Activated CD4-positive, alpha-beta T cell treated with anti-CD3 and anti-CD28 coated beads, Interleukin-2, amount 10 ng/mL, durations not matched to agents 24 days and 14 days (primary cell): ENCODE measurements at regions not wholly inside any gene's neighbourhood (a gene's known extent, or its start where the extent isn't known, plus 50 kb on each side); places are given as distances from the start of the nearest gene placed in this dataset.

ENCODE experiments used
- DNase-seq: peaks from one replicate; pipeline ENCODE4 v3.0.0; 2022
- H3K27ac Mint-ChIP-seq: one replicate; pipeline ENCODE4 v1.8.0; 2022; ENCODE audit warnings: mild to moderate bottlenecking, mixed read lengths
- H3K27me3 Mint-ChIP-seq: one replicate; pipeline ENCODE4 v1.8.0; 2022; ENCODE audit warnings: mixed read lengths
- H3K36me3 Mint-ChIP-seq: one replicate; pipeline ENCODE4 v1.8.0; 2022; ENCODE audit warnings: low read depth, mild to moderate bottlenecking, mixed read lengths
- H3K4me1 Mint-ChIP-seq: one replicate; pipeline ENCODE4 v1.8.0; 2021; ENCODE audit warnings: mixed read lengths
- H3K4me3 Mint-ChIP-seq: one replicate; pipeline ENCODE4 v1.8.0; 2022; ENCODE audit warnings: mild to moderate bottlenecking, moderate library complexity, mixed read lengths
- H3K9me3 Mint-ChIP-seq: one replicate; pipeline ENCODE4 v1.8.0; 2021; ENCODE audit warnings: mixed read lengths
- intact Hi-C: fragments of 100-400 bp; cut with micrococcal nuclease; formaldehyde crosslinking; loops from one replicate; pipeline ENCODE4 v1.15.1; 2023

- intact Hi-C loops = no loop called here
- H3K27me3 Mint-ChIP-seq = no peaks in the 10 kb centered on the region
- H3K36me3 Mint-ChIP-seq = no peaks in the 10 kb centered on the region
- no peak for DNase-seq
- peaks cover 18% of the 10 kb centered on the region for H3K9me3 Mint-ChIP-seq
- H3K4me1 Mint-ChIP-seq = no peaks in the 10 kb centered on the region
- H3K27ac Mint-ChIP-seq = no peak overlapping the region
- no peak overlapping the region for H3K4me3 Mint-ChIP-seq
These were observed 804.4 kb upstream of the RBFOX1 start for GRCh38 chr16:6528217-6528616.

GRCh38 chr16:6527646-6528045 lies 805.0 kb upstream of the RBFOX1 start:
- Mint-ChIP-seq H3K27ac (no peak overlapping the region), H3K4me3 (no peak overlapping the region), H3K27me3 (no peaks in the 10 kb centered on the region), H3K36me3 (no peaks in the 10 kb centered on the region), H3K9me3 (peaks cover 15% of the 10 kb centered on the region), H3K4me1 (no peaks in the 10 kb centered on the region)
- no peak for DNase-seq
- intact Hi-C loops = no loop called here

DNA sequence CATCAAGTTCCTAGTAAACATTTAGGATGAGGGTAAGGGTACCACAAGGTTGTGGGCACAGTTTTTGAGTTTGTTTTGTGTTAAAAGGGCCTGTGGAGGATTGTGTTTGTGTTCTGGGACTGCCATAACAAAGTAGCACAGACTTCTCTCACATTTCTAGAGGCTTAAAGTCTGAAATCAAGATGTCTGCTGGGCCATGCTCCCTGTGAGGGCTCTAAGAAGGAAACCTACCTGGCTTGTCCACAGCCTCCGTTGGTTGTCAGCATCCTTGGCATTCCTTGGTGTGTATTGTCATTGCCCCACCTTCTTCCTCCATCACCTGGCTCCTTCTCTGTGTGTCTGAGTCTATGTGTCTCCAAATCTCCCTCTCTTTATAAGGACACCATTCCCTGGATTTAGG lies 808.1 kb upstream of the RBFOX1 start:
- Mint-ChIP-seq H3K36me3 (no peaks in the 10 kb centered on the region), H3K9me3 (peaks cover 10% of the 10 kb centered on the region), H3K4me3 (no peak overlapping the region), H3K27ac (no peak overlapping the region), H3K27me3 (no peaks in the 10 kb centered on the region), H3K4me1 (no peaks in the 10 kb centered on the region)
- DNase-seq = no peak
- intact Hi-C loops = no loop called here

- H3K27me3 Mint-ChIP-seq = no peaks in the 10 kb centered on the region
- no peaks in the 10 kb centered on the region for H3K4me1 Mint-ChIP-seq
- intact Hi-C loops = no loop called here
- no peak overlapping the region for H3K4me3 Mint-ChIP-seq
- H3K36me3 Mint-ChIP-seq = no peaks in the 10 kb centered on the region
- DNase-seq = no peak
- H3K27ac Mint-ChIP-seq = no peak overlapping the region
- peaks cover 12% of the 10 kb centered on the region for H3K9me3 Mint-ChIP-seq
These were observed 815.5 kb upstream of the RBFOX1 start for GRCh38 chr16:6517020-6517720.

- no peak overlapping the region for H3K27ac Mint-ChIP-seq
- H3K27me3 Mint-ChIP-seq = no peaks in the 10 kb centered on the region
- H3K4me3 Mint-ChIP-seq = no peak overlapping the region
- no peaks in the 10 kb centered on the region for H3K4me1 Mint-ChIP-seq
- no peaks in the 10 kb centered on the region for H3K36me3 Mint-ChIP-seq
- intact Hi-C loops = no loop called here
- DNase-seq = no peak
- peaks cover 1% of the 10 kb centered on the region for H3K9me3 Mint-ChIP-seq
These were observed 820.1 kb upstream of the RBFOX1 start for GRCh38 chr16:6512512-6512911.

- Mint-ChIP-seq H3K4me3 (no peak overlapping the region), H3K27me3 (no peaks in the 10 kb centered on the region), H3K36me3 (no peaks in the 10 kb centered on the region), H3K4me1 (no peaks in the 10 kb centered on the region), H3K9me3 (peaks cover 13% of the 10 kb centered on the region), H3K27ac (no peak overlapping the region)
- intact Hi-C loops = no loop called here
- no peak for DNase-seq
These were observed 822.4 kb upstream of the RBFOX1 start for GRCh38 chr16:6510261-6510660.

DNA sequence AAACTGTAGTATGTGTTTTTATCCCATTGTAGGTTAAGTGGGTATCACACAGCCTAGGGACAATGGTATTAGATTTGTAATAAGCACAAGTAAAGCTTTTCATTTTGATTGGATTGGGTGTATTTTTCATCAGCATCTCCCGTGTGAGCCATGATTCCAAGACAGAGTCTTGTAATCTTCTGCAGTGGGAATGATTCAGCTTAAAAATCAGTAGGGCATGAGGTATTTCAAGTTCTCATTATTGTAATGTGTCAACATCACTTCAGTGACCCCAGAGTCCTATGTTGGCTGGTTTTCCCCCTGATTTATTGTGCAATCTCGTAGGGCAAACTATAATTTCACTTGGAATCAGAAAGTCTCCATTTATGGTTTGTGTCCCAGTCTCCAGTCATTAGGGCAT lies 833.2 kb upstream of the RBFOX1 start:
- H3K9me3 Mint-ChIP-seq = peaks cover 14% of the 10 kb centered on the region
- H3K27me3 Mint-ChIP-seq = no peaks in the 10 kb centered on the region
- H3K4me1 Mint-ChIP-seq = no peaks in the 10 kb centered on the region
- H3K36me3 Mint-ChIP-seq = no peaks in the 10 kb centered on the region
- no peak overlapping the region for H3K4me3 Mint-ChIP-seq
- DNase-seq = no peak
- no peak overlapping the region for H3K27ac Mint-ChIP-seq
- intact Hi-C loops = no loop called here

DNA sequence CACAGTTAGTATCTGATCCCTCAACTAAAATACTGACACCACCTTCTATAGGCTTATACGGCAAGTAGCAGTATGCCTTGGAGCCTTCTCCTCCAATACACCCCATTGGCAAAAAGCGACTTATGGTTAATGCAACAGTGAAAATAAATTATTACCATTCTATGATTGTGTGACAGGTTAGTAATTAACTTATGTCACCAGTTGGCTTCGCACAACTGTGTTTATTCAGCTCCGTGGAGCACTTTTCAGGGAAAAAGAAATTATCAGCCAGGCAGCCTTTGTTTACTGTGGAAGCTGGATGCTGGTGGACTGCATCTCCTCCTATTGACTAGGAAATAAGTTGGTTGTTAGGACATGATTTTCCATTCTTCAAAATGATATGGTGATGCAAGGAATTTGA lies 833.8 kb upstream of the RBFOX1 start:
- H3K4me1 Mint-ChIP-seq = no peaks in the 10 kb centered on the region
- no peak overlapping the region for H3K4me3 Mint-ChIP-seq
- H3K9me3 Mint-ChIP-seq = peaks cover 14% of the 10 kb centered on the region
- DNase-seq = no peak
- no peak overlapping the region for H3K27ac Mint-ChIP-seq
- H3K36me3 Mint-ChIP-seq = no peaks in the 10 kb centered on the region
- H3K27me3 Mint-ChIP-seq = no peaks in the 10 kb centered on the region
- intact Hi-C loops = no loop called here

- Mint-ChIP-seq H3K36me3 (no peaks in the 10 kb centered on the region), H3K9me3 (peaks cover 14% of the 10 kb centered on the region), H3K27ac (no peak overlapping the region), H3K4me3 (no peak overlapping the region), H3K4me1 (no peaks in the 10 kb centered on the region), H3K27me3 (no peaks in the 10 kb centered on the region)
- intact Hi-C loops = no loop called here
- DNase-seq = no peak
These were observed 835.6 kb upstream of the RBFOX1 start for GRCh38 chr16:6496996-6497395.

- no peaks in the 10 kb centered on the region for H3K36me3 Mint-ChIP-seq
- DNase-seq = no peak
- peaks cover 9% of the 10 kb centered on the region for H3K9me3 Mint-ChIP-seq
- intact Hi-C loops = no loop called here
- no peaks in the 10 kb centered on the region for H3K4me1 Mint-ChIP-seq
- no peak overlapping the region for H3K27ac Mint-ChIP-seq
- H3K4me3 Mint-ChIP-seq = no peak overlapping the region
- H3K27me3 Mint-ChIP-seq = no peaks in the 10 kb centered on the region
These were observed 837.0 kb upstream of the RBFOX1 start for GRCh38 chr16:6495486-6496210.

- H3K27me3 Mint-ChIP-seq = no peaks in the 10 kb centered on the region
- intact Hi-C loops = no loop called here
- H3K9me3 Mint-ChIP-seq = peaks cover 4% of the 10 kb centered on the region
- DNase-seq = no peak
- no peaks in the 10 kb centered on the region for H3K36me3 Mint-ChIP-seq
- no peak overlapping the region for H3K4me3 Mint-ChIP-seq
- H3K4me1 Mint-ChIP-seq = no peaks in the 10 kb centered on the region
- H3K27ac Mint-ChIP-seq = no peak overlapping the region
These were observed 837.9 kb upstream of the RBFOX1 start for GRCh38 chr16:6494716-6495115.

- no peaks in the 10 kb centered on the region for H3K36me3 Mint-ChIP-seq
- H3K4me1 Mint-ChIP-seq = no peaks in the 10 kb centered on the region
- no peak for DNase-seq
- H3K27ac Mint-ChIP-seq = no peak overlapping the region
- no peaks in the 10 kb centered on the region for H3K9me3 Mint-ChIP-seq
- intact Hi-C loops = no loop called here
- H3K27me3 Mint-ChIP-seq = no peaks in the 10 kb centered on the region
- no peak overlapping the region for H3K4me3 Mint-ChIP-seq
These were observed 839.1 kb upstream of the RBFOX1 start for GRCh38 chr16:6493555-6493954.

DNA sequence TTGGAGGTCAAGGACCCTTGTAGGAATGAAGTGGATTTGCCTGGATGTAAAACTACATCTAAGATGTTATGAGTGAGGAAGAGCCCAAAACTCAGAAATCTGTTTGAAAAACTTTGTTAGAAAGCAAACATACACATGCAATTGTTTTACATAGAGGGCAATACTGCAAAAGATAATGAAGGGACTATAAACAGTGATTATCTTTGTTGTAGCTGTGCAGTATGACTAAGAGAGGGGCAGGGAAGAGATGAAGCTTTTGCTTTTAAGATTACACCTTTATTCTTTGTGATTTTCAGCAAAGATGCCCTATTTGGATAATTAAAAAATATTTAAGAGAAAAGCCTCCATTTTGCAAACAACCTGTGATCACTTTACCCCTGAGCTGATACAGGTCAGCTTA lies 839.9 kb upstream of the RBFOX1 start:
- intact Hi-C loops = no loop called here
- Mint-ChIP-seq H3K27ac (no peak overlapping the region), H3K9me3 (no peaks in the 10 kb centered on the region), H3K36me3 (no peaks in the 10 kb centered on the region), H3K4me3 (no peak overlapping the region), H3K27me3 (no peaks in the 10 kb centered on the region), H3K4me1 (no peaks in the 10 kb centered on the region)
- no peak for DNase-seq

DNA sequence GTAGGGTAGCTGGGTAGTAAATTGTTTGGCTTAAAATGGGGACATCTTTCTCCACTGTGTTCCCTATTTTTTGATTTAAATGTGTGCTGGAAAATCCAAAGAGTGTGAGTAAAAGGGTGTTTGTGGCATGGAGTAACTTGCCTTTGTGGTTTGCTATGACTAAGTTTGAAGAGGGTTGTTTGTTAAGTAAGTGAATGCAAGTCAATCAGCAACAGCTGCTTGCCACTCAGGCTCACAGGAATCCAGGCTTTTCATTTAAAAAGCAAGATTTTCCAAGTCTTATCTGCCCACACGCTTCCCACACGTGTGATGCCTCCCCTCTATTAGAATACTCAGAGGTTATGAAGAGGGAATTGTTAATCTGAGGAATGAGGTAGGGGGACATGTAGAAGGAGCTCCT lies 847.7 kb upstream of the RBFOX1 start:
- Mint-ChIP-seq H3K27me3 (peaks cover 2% of the 10 kb centered on the region), H3K36me3 (no peaks in the 10 kb centered on the region), H3K9me3 (peaks cover 3% of the 10 kb centered on the region), H3K27ac (no peak overlapping the region), H3K4me3 (no peak overlapping the region), H3K4me1 (no peaks in the 10 kb centered on the region)
- DNase-seq = no peak
- intact Hi-C loops = no loop called here

- Mint-ChIP-seq H3K36me3 (no peaks in the 10 kb centered on the region), H3K27ac (no peak overlapping the region), H3K9me3 (peaks cover 3% of the 10 kb centered on the region), H3K27me3 (peaks cover 2% of the 10 kb centered on the region), H3K4me1 (no peaks in the 10 kb centered on the region), H3K4me3 (no peak overlapping the region)
- intact Hi-C loops = no loop called here
- no peak for DNase-seq
These were observed 848.6 kb upstream of the RBFOX1 start for GRCh38 chr16:6484081-6484480.
